PC-9 (cell line): ENCODE measurements at regions not wholly inside any gene's neighbourhood (a gene's known extent, or its start where the extent isn't known, plus 50 kb on each side); places are given as distances from the start of the nearest gene placed in this dataset.

Experiments used
- BruUV-seq: library from RNA; stranded (reverse); fragments of 400-500 nt; replicated peaks from 2 replicates; lab custom pipeline; 2021; lab: Mats Ljungman, UMichigan
- CTCF ChIA-PET: fragments of 300-600 bp; sonication (Branson Sonifier 250); formaldehyde crosslinking; loops from one replicate; lab custom pipeline; 2022; ENCODE audit warnings: antibody characterized with exemption; lab: Charles Lee
- POLR2A ChIA-PET: fragments of 300-600 bp; sonication (Branson Sonifier 250); formaldehyde crosslinking; loops from one replicate; lab custom pipeline; 2022; ENCODE audit warnings: antibody characterized with exemption; ENCODE audit not compliant: unreplicated experiment; lab: Charles Lee
- DNase-seq, 2 experiments: peaks; one replicate each; pipeline versions ENCODE4 v3.0.0 to v3.0.0-alpha.2; 2015 to 2022; ENCODE audit warnings: mixed read lengths in 1 of 2
- H2AFZ ChIP-seq: fragments of 200-600 bp; sonication (generic); 2 replicates; pipeline ENCODE4 v1.8.1; 2017; ENCODE audit warnings: antibody characterized with exemption
- H3F3A ChIP-seq: fragments of 200-600 bp; sonication (generic); 2 replicates; pipeline ENCODE4 v1.8.1; 2017; ENCODE audit warnings: antibody characterized with exemption, mild to moderate bottlenecking, low read depth; ENCODE audit not compliant: insufficient read depth
- H3K27ac ChIP-seq: fragments of 200-600 bp; sonication (generic); 2 replicates; pipeline ENCODE4 v1.6.1; 2016; ENCODE audit warnings: mixed run types
- H3K27me3 ChIP-seq: fragments of 200-600 bp; sonication (generic); 2 replicates; pipeline ENCODE4 v1.6.1; 2016; ENCODE audit warnings: low read depth, mixed run types; ENCODE audit not compliant: insufficient read depth
- H3K36me3 ChIP-seq: fragments of 200-600 bp; sonication (generic); 2 replicates; pipeline ENCODE4 v1.6.1; 2016; ENCODE audit warnings: low read depth, mixed run types
- H3K4me1 ChIP-seq: fragments of 200-600 bp; sonication (generic); replicated peaks from 2 replicates; pipeline ENCODE4 v1.6.1; 2016; ENCODE audit warnings: mixed run types; ENCODE audit not compliant: insufficient read depth
- H3K4me2 ChIP-seq: fragments of 200-600 bp; sonication (generic); 2 replicates; pipeline ENCODE4 v1.6.1; 2017; ENCODE audit warnings: mixed run types
- H3K4me3 ChIP-seq: fragments of 200-600 bp; sonication (generic); 2 replicates; pipeline ENCODE4 v1.6.1; 2016; ENCODE audit warnings: mixed run types
- H3K79me2 ChIP-seq: fragments of 200-600 bp; sonication (generic); 2 replicates; pipeline ENCODE4 v1.6.1; 2017; ENCODE audit warnings: low read depth, mixed run types
- H3K9me2 ChIP-seq: fragments of 200-600 bp; sonication (generic); 2 replicates; pipeline ENCODE4 v1.8.1; 2017; ENCODE audit warnings: mild to moderate bottlenecking; ENCODE audit not compliant: insufficient read depth
- H3K9me3 ChIP-seq: fragments of 200-600 bp; sonication (generic); 2 replicates; pipeline ENCODE4 v1.8.1; 2016; ENCODE audit warnings: low read depth; ENCODE audit not compliant: insufficient read depth
- H4K20me1 ChIP-seq: fragments of 200-600 bp; sonication (generic); 2 replicates; pipeline ENCODE4 v1.8.1; 2017; ENCODE audit not compliant: insufficient read depth
- EZH2 ChIP-seq: fragments of 200-600 bp; sonication (generic); IDR thresholded peaks from 2 replicates; pipeline ENCODE4 v1.8.0; 2017; ENCODE audit warnings: antibody characterized with exemption, low read depth
- intact Hi-C: fragments of 100-400 bp; cut with micrococcal nuclease; formaldehyde crosslinking; loops from one replicate; pipeline ENCODE4 v1.10.0; 2022; ENCODE audit not compliant: unreplicated experiment
- TF ChIP-seq, protein P1 (sequence below): fragments of 200-600 bp; sonication (generic); conservative IDR thresholded peaks from 2 replicates; pipeline ENCODE4 v1.6.1; 2017; ENCODE audit warnings: mixed run types, antibody characterized with exemption, mild to moderate bottlenecking, moderate library complexity

DNA sequence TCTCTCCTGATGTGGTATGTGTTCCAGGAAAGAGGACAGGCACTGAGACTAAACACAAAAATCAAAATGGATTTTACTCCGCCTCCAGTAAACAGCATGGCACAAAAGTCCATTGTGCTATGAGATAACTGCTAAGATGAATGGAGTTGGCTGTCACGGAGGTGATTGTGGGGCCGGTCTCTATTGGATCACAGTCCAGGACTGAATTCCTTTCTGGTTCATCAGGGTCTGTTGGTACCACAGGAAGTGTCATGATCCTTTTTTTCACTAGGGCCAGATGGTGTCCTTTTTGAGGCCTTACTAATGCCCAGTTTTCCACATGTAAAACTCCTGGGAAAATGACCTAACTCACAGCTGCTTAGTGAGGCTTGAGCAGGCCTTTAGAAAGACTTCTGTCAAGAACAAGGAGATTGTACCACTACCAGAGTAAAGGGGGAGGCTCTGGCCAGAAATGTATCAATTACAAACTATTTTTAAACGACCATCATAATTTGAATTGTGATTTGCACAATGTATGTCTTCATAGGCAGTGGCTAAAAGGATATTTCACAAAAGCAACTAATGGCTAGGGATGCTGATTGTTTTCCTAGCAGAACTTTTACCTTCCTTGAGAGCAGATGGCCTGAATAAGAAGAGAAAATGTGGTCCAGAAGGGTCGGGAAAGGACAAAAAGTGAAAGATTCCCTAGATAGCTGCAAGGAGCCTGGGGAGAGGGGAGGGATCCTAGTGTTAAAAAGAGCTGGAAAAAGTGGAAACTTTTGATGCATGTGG lies 192.2 kb upstream of the POU3F2 start:
- Histone ChIP-seq H3K9me3 (no peaks in the 10 kb centered on the region), H2AFZ (no peak overlapping the region), H3K27ac (no peak overlapping the region), H3F3A (no peaks in the 10 kb centered on the region), H3K4me1 (no peaks in the 10 kb centered on the region), H3K9me2 (no peaks in the 10 kb centered on the region), H3K36me3 (no peaks in the 10 kb centered on the region), H4K20me1 (no peaks in the 10 kb centered on the region; the same call in 1 of the 2 replicates), H3K4me3 (no peak overlapping the region), H3K4me2 (no peak overlapping the region), H3K27me3 (no peaks in the 10 kb centered on the region), H3K79me2 (no peaks in the 10 kb centered on the region)
- intact Hi-C loops = no loop called here
- BruUV-seq = no TSS peak
- TF ChIP-seq, protein P1, sequence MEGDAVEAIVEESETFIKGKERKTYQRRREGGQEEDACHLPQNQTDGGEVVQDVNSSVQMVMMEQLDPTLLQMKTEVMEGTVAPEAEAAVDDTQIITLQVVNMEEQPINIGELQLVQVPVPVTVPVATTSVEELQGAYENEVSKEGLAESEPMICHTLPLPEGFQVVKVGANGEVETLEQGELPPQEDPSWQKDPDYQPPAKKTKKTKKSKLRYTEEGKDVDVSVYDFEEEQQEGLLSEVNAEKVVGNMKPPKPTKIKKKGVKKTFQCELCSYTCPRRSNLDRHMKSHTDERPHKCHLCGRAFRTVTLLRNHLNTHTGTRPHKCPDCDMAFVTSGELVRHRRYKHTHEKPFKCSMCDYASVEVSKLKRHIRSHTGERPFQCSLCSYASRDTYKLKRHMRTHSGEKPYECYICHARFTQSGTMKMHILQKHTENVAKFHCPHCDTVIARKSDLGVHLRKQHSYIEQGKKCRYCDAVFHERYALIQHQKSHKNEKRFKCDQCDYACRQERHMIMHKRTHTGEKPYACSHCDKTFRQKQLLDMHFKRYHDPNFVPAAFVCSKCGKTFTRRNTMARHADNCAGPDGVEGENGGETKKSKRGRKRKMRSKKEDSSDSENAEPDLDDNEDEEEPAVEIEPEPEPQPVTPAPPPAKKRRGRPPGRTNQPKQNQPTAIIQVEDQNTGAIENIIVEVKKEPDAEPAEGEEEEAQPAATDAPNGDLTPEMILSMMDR = no peak
- no peak for TF ChIP-seq EZH2
- ChIA-PET CTCF (no interaction called here), POLR2A (no interaction called here)
- DNase-seq = no peak

DNA sequence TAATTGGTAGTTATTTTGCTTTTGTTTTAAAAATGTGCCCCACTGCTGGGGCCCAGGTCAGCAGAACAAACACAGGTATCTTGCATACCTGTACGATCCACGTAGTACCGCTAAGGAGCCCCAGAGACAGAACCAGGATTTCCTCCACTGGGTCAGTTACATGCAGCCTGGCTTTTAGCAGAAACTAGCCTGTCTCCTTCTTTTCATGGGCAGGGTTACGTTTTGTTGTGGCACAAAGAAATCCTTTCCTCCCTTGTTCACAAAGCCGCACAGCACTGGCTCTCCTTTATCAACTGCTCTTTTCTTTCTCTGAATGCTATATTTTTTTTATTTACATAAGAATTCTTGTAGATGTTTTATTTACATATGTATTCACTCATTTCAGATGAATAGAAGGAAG lies 190.3 kb upstream of the POU3F2 start:
- Histone ChIP-seq H3K4me3 (no peak overlapping the region), H3F3A (no peaks in the 10 kb centered on the region), H3K27me3 (no peaks in the 10 kb centered on the region), H3K36me3 (no peaks in the 10 kb centered on the region), H3K79me2 (no peaks in the 10 kb centered on the region), H3K9me2 (no peaks in the 10 kb centered on the region), H3K4me1 (no peaks in the 10 kb centered on the region), H3K27ac (no peak overlapping the region), H2AFZ (no peak overlapping the region), H4K20me1 (no peaks in the 10 kb centered on the region; the same call in 1 of the 2 replicates), H3K9me3 (no peaks in the 10 kb centered on the region), H3K4me2 (no peak overlapping the region)
- DNase-seq = no peak
- POLR2A ChIA-PET = no interaction called here
- intact Hi-C loops = no loop called here
- TF ChIP-seq, protein P1 = no peak
- TF ChIP-seq EZH2 = no peak
- BruUV-seq = no TSS peak
- CTCF ChIA-PET = no interaction called here

DNA sequence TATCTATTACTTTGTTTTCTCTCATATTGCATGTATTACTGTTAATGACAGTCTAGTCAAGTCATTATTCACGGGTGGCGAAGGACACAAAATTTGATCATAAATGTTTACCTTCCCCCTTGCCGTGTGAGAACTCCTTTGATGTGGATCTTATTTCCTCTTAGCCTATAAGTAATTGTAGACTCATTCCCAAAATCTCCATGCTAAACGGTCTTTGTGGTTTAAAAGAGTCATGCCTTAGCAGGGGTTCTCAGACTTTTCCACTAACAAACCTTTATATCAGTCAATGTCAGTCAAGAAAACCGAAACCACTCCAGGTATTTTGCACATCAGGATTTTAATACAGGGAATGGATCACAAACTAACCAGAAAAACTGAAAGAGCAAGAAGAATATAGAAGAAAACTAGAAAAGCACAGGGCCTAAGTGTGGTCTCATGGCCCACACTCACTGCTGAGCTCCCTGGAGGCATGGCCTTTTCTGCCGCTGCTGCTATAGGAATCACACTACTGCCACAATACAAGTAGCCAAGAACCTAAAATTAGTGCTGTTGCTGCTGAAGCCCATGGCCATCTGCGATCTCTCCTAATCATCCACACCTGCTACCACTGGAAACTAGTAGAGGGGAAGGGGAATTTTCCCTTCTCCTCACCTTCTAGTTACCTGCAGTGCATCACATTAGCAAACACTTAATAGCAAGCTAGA lies 186.0 kb upstream of the POU3F2 start:
- Histone ChIP-seq H3K9me3 (no peaks in the 10 kb centered on the region), H3K36me3 (no peaks in the 10 kb centered on the region), H3K4me1 (no peaks in the 10 kb centered on the region), H4K20me1 (no peaks in the 10 kb centered on the region), H3K4me3 (no peak overlapping the region), H3K4me2 (no peak overlapping the region), H2AFZ (no peak overlapping the region), H3K27me3 (no peaks in the 10 kb centered on the region), H3K9me2 (no peaks in the 10 kb centered on the region), H3K27ac (no peak overlapping the region), H3K79me2 (no peaks in the 10 kb centered on the region), H3F3A (no peaks in the 10 kb centered on the region)
- POLR2A ChIA-PET = no interaction called here
- no peak for DNase-seq
- TF ChIP-seq EZH2 = no peak
- TF ChIP-seq, protein P1 = no peak
- no TSS peak for BruUV-seq
- CTCF ChIA-PET = no interaction called here
- intact Hi-C loops = no loop called here
